Natural killer cell treated with Interleukin-12 subunit alpha and Interleukin-12 subunit beta and Interleukin-15 and Interleukin-18, amount 100 ng/mL, for 72 hours (primary cell): ENCODE measurements at regions not wholly inside any gene's neighbourhood (a gene's known extent, or its start where the extent isn't known, plus 50 kb on each side); places are given as distances from the start of the nearest gene placed in this dataset.
"Not testable (repeated sequence)": the region's sequence is repeated elsewhere in the genome, so short reads cannot be mapped to it uniquely, and the experiment has no call there.

ENCODE experiments used
- ATAC-seq, 2 donors: fragments of 150-1000 bp; cut with Tn5 transposase in 1 of 2; sonication (Bioruptor Pico), chemical (Tn5 transposase) in 1 of 2; 2 replicates each; pipeline ENCODE4 v1.10.0; 2021
- DNase-seq: peaks from one replicate; pipeline ENCODE4 v3.0.0; 2022; ENCODE audit warnings: low spot score
- H3K27ac Mint-ChIP-seq, 2 donors: 1 replicate in 1 of 2; 2 replicates in 1 of 2; pipeline ENCODE4 v1.8.0; 2022; ENCODE audit warnings: mixed read lengths in 2 of 2, mild to moderate bottlenecking in 1 of 2, moderate library complexity in 1 of 2
- H3K27me3 Mint-ChIP-seq, 2 donors: 1 replicate in 1 of 2; 2 replicates in 1 of 2; pipeline ENCODE4 v1.8.0; 2022; ENCODE audit warnings: mixed read lengths in 2 of 2
- H3K36me3 Mint-ChIP-seq: one replicate; pipeline ENCODE4 v1.8.0; 2022; ENCODE audit warnings: mixed read lengths
- H3K4me1 Mint-ChIP-seq, 2 donors: 1 replicate in 1 of 2; 2 replicates in 1 of 2; pipeline ENCODE4 v1.8.0; 2022; ENCODE audit warnings: low read depth in 2 of 2, mixed read lengths in 2 of 2, mild to moderate bottlenecking in 1 of 2
- H3K4me3 Mint-ChIP-seq: one replicate; pipeline ENCODE4 v1.8.0; 2022; ENCODE audit warnings: mixed read lengths
- H3K9me3 Mint-ChIP-seq: 2 replicates; pipeline ENCODE4 v1.8.0; 2022; ENCODE audit warnings: mixed read lengths

DNA sequence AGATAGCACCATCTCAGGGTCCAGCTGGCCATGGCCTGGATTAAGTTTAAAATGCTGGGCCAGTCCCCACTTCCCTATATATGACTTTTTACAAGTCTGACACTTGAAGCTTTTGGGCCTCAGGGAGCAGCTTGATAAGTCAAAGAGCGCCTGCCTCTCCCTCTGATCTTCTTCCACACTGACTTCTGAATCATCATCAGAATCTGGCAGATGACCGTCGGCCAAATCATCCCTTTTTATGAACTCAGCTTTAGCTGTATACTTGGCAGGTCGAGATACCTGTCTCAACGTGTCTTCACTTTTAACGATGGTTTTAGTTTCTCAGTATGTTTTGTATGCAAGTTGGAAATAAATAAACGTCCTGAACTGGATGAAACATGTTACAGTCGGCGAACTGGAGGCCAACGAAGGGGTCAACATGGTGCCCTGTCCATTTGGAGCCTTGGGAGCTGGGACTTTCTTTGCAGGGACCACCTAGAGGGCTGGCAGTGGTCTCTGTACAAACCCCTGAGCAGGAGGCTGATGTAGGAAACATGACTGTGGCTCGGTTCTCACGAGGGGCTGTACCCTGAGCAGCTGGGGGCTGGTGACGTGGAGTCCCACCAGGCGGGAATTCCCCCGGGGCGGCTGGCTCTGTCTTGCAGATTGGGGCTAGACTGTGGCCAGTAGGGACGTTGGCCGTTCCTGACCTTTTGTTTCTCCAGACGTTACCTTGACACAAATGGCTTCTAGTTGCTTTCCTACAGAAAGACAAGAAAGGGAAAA lies 153.8 kb upstream of the PRKX start:
- ATAC-seq, H3K36me3 Mint-ChIP-seq, H3K27ac Mint-ChIP-seq, H3K4me3 Mint-ChIP-seq, H3K4me1 Mint-ChIP-seq, H3K27me3 Mint-ChIP-seq, H3K9me3 Mint-ChIP-seq, DNase-seq: not testable (repeated sequence)

DNA sequence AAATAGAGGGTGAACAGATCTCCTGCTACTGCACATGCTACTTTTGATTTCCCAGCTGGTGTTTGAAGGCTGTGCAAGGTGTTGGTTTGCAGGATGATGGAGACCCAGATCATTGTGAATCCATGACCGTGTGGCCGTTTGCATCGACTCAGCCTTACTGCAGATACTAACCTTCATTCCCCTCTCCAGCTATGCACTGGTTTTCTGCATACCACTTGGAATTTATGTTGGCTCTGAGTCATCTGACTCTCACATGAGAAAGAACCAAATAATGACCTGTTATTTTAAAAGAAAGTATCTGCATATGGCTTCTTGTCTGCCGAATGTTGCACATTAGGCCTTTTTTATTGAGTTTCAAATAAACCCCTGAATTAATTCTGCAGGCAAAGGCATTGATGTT lies 144.9 kb upstream of the PRKX start:
- H3K9me3 Mint-ChIP-seq, H3K4me1 Mint-ChIP-seq, H3K4me3 Mint-ChIP-seq, H3K27me3 Mint-ChIP-seq, ATAC-seq, DNase-seq, H3K27ac Mint-ChIP-seq, H3K36me3 Mint-ChIP-seq: not testable (repeated sequence)

DNA sequence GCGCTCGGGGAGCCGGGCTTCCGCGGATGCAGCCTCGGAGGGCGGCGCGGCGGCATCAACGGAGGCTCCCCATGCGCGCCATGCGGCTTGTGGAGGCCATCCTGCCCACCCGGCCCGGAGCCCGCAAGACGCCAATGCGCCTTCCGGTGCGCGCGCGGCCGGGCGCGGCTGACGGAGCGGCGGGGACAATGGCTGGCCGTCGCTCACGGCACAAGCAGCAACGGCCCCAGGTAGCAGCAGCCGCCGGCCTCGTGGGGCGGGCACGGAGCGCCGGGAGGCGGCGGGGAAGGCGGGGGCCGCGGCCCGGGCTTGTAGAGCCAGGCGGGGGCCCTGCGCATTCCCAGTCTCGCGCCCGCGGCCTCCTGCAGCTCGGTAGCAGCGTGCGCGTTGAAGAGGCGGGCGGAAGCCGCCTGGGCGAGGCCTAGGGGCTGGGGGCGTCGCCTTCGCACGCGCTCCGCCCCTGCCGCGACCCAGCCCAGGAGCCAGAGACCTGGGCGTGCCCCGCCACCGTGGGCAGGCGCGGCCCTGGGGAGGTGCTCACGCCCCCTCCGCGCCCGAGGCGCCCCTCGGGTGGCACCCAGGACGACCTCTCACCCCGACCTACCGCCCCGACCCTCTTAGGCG lies 130.2 kb upstream of the PRKX start:
- H3K4me3 Mint-ChIP-seq, H3K4me1 Mint-ChIP-seq, DNase-seq, H3K36me3 Mint-ChIP-seq, H3K27ac Mint-ChIP-seq, H3K27me3 Mint-ChIP-seq, H3K9me3 Mint-ChIP-seq: not testable (repeated sequence)
- ATAC-seq: peak; percentile 95 to 98

DNA sequence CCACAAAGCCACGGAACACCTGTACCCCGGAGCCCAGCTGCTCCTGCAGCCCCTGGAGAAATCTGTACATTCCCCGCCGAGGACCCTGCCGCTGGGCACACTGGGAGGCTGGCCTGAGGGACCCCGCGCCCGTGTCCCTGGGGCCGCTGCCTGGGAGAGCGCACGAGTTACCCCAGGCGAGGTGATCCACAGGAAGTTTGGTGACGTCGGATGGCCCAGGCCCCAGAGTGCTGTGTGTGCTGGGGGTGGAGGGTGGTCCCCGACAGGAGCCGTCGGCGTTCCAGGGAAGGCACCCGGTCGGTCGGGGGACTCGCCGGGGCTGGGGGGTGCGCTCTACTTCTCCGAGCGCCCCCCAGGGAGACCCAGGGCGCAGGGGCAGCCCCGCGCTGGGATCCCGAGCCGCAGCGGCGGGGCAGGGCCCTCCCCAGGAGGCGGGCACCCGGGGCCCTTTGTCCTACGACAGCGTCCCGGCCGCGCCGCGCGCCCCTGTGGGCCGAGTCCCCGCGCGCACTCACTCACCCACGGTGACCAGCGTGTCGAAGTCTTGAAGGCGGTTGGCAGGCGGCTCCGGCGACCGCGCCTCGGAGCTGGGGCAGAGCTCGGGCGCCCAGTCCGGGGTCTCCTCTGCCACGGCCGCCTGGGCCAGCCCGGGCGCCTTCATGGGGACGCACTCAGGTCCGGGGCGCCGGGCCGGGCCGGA lies 129.5 kb upstream of the PRKX start:
- H3K27ac Mint-ChIP-seq, H3K36me3 Mint-ChIP-seq, H3K27me3 Mint-ChIP-seq, H3K4me1 Mint-ChIP-seq, H3K9me3 Mint-ChIP-seq: not testable (repeated sequence)
- peak; percentile 74 to 84 for ATAC-seq
- peak; percentile 61 for DNase-seq
- peak overlapping the region; percentile 59 for H3K4me3 Mint-ChIP-seq

DNA sequence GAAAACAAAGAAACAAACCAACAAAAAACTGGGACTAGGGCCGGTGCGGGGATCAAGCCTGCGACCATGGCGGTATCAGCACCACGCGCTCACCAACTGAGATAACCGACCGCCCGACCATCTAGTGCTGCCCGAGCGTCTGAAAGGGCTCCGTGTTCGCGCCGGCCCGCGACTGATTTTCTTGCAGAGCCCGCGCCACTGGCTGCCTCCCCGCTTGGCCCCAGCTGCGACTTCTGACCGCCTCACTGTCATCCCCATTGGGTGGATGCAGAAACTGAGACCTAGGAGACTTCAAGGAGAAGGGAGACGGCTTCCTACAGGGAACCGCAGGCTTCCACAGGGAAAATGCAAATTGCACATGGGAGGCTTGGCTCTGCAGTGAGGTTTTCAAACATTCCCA lies 125.3 kb upstream of the PRKX start:
- not testable (repeated sequence) for H3K36me3 Mint-ChIP-seq, H3K4me3 Mint-ChIP-seq, ATAC-seq, H3K4me1 Mint-ChIP-seq, H3K27ac Mint-ChIP-seq, H3K9me3 Mint-ChIP-seq, H3K27me3 Mint-ChIP-seq, DNase-seq

DNA sequence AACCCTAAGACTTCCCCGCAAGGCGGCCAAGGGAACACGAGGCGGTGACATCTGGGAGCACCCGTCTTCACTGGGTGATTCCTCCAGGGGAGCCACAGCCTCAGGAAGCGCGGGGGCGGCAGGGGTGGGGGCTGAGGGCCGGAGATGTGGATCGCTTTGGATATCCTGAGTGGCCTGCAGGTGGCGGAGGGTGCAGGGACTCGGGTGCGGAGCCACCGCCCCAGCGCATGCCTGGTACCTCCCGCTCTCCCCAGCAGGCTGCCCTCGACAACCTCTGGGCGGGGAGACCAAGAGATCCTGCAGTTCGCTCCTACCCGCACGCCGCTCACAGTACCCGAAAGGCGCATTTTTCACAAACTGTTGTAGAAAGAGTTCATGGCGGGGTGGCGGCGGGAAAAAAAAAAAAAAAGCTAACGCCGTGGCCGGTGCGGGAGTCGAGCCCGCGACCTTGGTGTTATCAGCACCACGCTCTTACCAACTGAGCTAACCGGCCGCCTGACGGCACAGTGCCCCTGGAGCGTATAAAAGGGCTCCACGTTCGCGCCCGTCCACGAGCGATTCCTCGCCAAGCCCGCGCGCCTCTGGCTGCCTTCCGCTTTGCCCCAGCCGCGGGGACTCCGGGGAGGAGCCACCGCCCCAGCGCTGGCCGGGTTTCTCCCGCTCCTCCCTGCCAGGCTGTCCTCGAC lies 124.7 kb upstream of the PRKX start:
- not testable (repeated sequence) for H3K27me3 Mint-ChIP-seq, DNase-seq, H3K4me3 Mint-ChIP-seq, H3K4me1 Mint-ChIP-seq, H3K9me3 Mint-ChIP-seq, H3K36me3 Mint-ChIP-seq, H3K27ac Mint-ChIP-seq, ATAC-seq

DNA sequence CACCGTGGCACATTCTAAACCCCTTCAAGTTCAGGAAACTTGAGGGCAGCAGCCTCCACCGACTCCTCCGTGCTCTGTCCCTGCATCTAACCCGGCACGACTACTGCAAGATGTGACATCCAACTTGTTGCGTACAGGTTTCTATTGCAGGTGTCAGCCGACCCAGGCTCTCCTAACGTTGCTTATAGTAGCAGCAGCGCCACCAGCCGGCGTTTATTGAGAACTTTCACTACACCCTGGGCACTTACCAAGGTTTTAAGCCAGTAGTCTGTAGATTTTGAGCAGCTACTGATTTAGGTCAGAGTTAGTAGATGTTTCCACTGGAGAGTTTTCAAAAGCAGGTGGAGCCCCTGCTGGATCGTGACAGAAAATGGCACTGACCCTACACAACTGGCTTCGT lies 123.8 kb upstream of the PRKX start:
- not testable (repeated sequence) for H3K27me3 Mint-ChIP-seq, H3K36me3 Mint-ChIP-seq, H3K4me3 Mint-ChIP-seq, H3K27ac Mint-ChIP-seq, ATAC-seq, DNase-seq, H3K9me3 Mint-ChIP-seq, H3K4me1 Mint-ChIP-seq

DNA sequence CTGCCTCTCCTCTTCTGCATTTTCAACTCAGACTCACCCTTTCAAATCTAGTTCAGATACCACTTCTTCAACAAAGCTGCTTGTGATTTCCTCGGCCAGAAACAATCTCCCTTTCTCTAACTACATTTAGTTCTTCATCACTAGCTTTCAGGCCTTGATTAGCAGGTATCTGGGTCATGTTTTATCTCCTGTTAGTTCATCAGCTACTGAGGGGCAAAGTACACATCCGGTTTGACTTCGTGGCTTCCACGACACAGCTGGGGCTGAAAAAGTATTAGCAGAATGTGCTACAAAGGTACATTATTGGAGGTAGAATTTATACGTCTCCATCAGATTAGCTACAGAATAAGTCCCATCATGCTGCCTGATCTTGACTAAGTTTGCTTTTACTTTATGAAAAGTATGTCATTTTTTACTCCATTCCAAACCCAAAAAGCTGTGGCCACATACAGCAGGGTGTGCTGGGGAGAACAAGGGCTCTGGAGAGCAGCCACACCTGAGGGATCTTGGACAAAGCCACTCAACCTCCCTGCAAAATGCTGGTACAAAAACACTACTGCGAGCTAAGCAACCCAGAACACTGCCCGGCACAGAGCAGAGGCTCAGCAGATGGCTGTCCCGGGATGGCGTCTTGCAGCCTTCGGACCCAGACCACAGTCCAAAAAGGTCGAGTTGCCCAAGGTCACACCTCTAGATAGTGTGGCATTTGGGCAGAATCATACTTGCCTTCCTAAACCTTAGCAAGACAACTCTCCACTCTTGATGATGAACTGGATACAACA lies 120.5 kb upstream of the PRKX start:
- not testable (repeated sequence) for H3K9me3 Mint-ChIP-seq, H3K4me1 Mint-ChIP-seq, H3K27me3 Mint-ChIP-seq, ATAC-seq, H3K27ac Mint-ChIP-seq, H3K4me3 Mint-ChIP-seq, DNase-seq, H3K36me3 Mint-ChIP-seq

DNA sequence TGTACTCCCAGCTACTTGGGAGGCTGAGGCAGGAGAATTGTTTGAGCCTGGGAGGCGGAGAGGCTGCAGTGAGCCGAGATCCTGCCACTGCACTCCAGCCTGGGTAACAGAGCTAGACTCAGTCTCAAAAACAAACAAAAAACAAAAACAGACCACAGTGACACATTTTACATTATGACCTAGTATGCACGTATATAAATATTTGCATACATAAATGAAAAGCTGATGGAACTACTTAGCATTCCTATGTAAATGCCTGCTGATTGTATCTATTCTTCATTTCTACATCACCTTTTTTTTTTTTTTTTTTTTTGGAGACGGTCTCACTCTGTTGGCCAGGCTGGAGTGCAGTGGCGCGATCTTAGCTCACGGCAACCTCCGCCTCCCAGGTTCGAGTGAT lies 116.6 kb upstream of the PRKX start:
- not testable (repeated sequence) for DNase-seq, H3K4me1 Mint-ChIP-seq, H3K4me3 Mint-ChIP-seq, H3K27ac Mint-ChIP-seq, H3K9me3 Mint-ChIP-seq, H3K27me3 Mint-ChIP-seq, ATAC-seq, H3K36me3 Mint-ChIP-seq

DNA sequence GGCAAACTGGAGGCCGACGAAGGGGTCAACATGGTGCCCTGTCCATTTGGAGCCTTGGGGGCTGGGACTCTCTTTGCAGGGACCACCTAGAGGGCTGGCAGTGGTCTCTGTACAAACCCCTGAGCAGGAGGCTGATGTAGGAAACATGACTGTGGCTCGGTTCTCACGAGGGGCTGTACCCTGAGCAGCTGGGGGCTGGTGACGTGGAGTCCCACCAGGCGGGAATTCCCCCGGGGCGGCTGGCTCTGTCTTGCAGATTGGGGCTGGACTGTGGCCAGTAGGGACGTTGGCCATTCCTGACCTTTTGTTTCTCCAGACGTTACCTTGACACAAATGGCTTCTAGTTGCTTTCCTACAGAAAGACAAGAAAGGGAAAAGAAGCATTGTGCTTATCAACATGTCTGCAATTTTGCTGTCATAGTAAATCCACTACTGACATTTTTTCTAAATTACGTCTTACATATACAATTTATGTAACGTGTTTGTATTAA lies 115.6 kb upstream of the PRKX start:
- H3K36me3 Mint-ChIP-seq, H3K27me3 Mint-ChIP-seq, DNase-seq, H3K4me1 Mint-ChIP-seq, H3K9me3 Mint-ChIP-seq, ATAC-seq, H3K27ac Mint-ChIP-seq, H3K4me3 Mint-ChIP-seq: not testable (repeated sequence)

DNA sequence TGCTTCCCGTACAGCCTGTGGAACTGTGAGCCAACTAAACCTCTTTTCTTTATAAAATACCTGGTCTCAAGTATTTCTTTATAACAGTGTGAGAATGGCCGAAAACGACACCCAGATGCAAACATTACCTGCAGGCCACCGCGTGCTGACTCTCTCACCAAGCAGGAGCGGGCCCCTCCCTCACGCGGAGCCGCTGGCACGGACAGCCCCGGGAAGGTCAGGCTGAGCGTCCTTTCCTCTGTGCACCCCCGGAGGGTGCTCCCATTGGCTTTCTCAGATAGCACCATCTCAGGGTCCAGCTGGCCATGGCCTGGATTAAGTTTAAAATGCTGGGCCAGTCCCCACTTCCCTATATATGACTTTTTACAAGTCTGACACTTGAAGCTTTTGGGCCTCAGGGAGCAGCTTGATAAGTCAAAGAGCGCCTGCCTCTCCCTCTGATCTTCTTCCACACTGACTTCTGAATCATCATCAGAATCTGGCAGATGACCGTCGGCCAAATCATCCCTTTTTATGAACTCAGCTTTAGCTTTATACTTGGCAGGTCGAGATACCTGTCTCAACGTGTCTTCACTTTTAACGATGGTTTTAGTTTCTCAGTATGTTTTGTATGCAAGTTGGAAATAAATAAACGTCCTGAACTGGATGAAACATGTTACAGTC lies 115.1 kb upstream of the PRKX start:
- not testable (repeated sequence) for DNase-seq, ATAC-seq, H3K4me3 Mint-ChIP-seq, H3K27ac Mint-ChIP-seq, H3K9me3 Mint-ChIP-seq, H3K27me3 Mint-ChIP-seq, H3K4me1 Mint-ChIP-seq, H3K36me3 Mint-ChIP-seq

DNA sequence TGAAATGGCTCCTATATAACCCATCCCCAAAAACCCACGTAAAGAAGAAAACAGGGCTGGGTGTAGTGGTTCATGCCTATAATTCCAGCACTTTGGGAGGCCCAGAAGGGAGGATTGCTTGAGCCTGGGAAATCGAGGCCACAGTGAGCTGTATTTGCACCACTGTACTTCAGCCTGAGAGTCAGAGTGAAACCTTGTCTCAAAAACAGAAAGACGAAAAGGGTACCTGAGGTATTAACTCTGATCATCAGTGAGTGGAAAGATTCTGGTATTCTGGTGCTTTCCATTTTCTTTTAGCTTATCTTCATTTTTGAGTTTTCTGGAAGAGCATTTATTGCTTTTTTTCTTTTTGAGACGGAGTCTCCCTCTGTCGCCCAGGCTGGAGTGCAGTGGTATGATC lies 110.6 kb upstream of the PRKX start:
- not testable (repeated sequence) for DNase-seq, H3K4me3 Mint-ChIP-seq, H3K27me3 Mint-ChIP-seq, H3K36me3 Mint-ChIP-seq, H3K27ac Mint-ChIP-seq, H3K9me3 Mint-ChIP-seq, ATAC-seq
- H3K4me1 Mint-ChIP-seq: peaks cover 8 to 10% of the 10 kb centered on the region in 2 donors

DNA sequence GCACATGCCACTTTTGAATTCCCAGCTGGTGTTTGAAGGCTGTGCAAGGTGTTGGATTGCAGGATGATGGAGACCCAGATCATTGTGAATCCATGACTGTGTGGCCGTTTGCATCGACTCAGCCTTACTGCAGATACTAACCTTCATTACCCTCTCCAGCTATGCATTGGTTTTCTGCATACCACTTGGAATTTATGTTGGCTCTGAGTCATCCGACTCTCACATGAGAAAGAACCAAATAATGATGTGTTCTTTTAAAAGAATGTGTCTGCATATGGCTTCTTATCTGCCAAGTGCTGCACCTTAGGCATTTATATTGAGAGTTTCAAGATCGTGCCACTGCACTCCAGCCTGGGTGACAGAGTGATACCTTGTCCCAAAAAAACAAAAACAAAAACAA lies 106.7 kb upstream of the PRKX start:
- Mint-ChIP-seq H3K36me3 (peaks cover 8% of the 10 kb centered on the region), H3K4me1 (peaks cover 12 to 13% of the 10 kb centered on the region in 2 donors), H3K27ac (no peak overlapping the region), H3K9me3 (no peaks in the 10 kb centered on the region), H3K27me3 (no peaks in the 10 kb centered on the region), H3K4me3 (no peak overlapping the region)
- DNase-seq: no peak
- ATAC-seq: no peak
